ENCODE measurements at regions not wholly inside any gene's neighbourhood (a gene's known extent, or its start where the extent isn't known, plus 50 kb on each side); places are given as distances from the start of the nearest gene placed in this dataset.

- peaks cover 3% of the 10 kb centered on the region; the same call in 1 of the 2 replicates for H3K4me1 Mint-ChIP-seq
- ChIA-PET POLR2A (no interaction called here), CTCF (no interaction called here)
- no peaks in the 10 kb centered on the region for H3K9me3 Mint-ChIP-seq
- H3K27me3 Mint-ChIP-seq (ENCODE audit: low read depth), result no peaks in the 10 kb centered on the region; the same call in 1 of the 2 replicates
- DNase-seq (ENCODE audit: low spot score) (no peak), ATAC-seq (no peak)
- no peak overlapping the region for H3K27ac Mint-ChIP-seq
- no peak for TF ChIP-seq ZNF512 (CRISPR knock-in tag; IDR thresholded peaks at IDR 0.05; ENCODE audit: borderline replicate concordance)
- TF ChIP-seq CREM (CRISPR knock-in tag; IDR thresholded peaks at IDR 0.05), result no peak
- TF ChIP-seq KAT7 (CRISPR knock-in tag; IDR thresholded peaks at IDR 0.05; ENCODE audit: borderline replicate concordance), result no peak
- TF ChIP-seq MAX (CRISPR knock-in tag; IDR thresholded peaks at IDR 0.05), result no peak
- no peak for TF ChIP-seq IRF1 (CRISPR knock-in tag; IDR thresholded peaks at IDR 0.05)
- no peak for TF ChIP-seq STAT6 (CRISPR knock-in tag; conservative IDR thresholded peaks at IDR 0.05; ENCODE audit: low read depth)
- no peak for TF ChIP-seq AFF4 (CRISPR knock-in tag; IDR thresholded peaks at IDR 0.05; ENCODE audit: borderline replicate concordance)
- TF ChIP-seq ZNF532 (CRISPR knock-in tag; IDR thresholded peaks at IDR 0.05; ENCODE audit: borderline replicate concordance), result no peak
- no peak for TF ChIP-seq EMX1 (CRISPR knock-in tag; IDR thresholded peaks at IDR 0.05)
- no peak for TF ChIP-seq TEAD4 (CRISPR knock-in tag; IDR thresholded peaks at IDR 0.05)
- H3K36me3 Mint-ChIP-seq, result no peaks in the 10 kb centered on the region
- no peak overlapping the region for H3K4me3 Mint-ChIP-seq
These were observed 198.3 kb upstream of the PGR start for GRCh38 chr11:101327908-101328307.

- ChIA-PET POLR2A (no interaction called here), CTCF (interaction anchor here (0.5 kb wide), 1 partner anchor 600 kb away, joined by 4 read pairs; no protein-coding TSS in a partner anchor)
- Mint-ChIP-seq H3K36me3 (no peaks in the 10 kb centered on the region), H3K4me1 (peaks cover 3% of the 10 kb centered on the region; the same call in 1 of the 2 replicates), H3K9me3 (no peaks in the 10 kb centered on the region), H3K27ac (no peak overlapping the region), H3K27me3 (ENCODE audit: low read depth) (no peaks in the 10 kb centered on the region), H3K4me3 (no peak overlapping the region)
- ATAC-seq (no peak), DNase-seq (ENCODE audit: low spot score) (no peak)
- TF ChIP-seq ZNF425 (CRISPR knock-in tag; conservative IDR thresholded peaks at IDR 0.05) (no peak), ZNF423 (CRISPR knock-in tag; IDR thresholded peaks at IDR 0.05) (no peak), NR1H2 (CRISPR knock-in tag; IDR thresholded peaks at IDR 0.05) (no peak), TCF7 (CRISPR knock-in tag; IDR thresholded peaks at IDR 0.05; ENCODE audit: low read depth) (no peak), ZBTB43 (CRISPR knock-in tag; IDR thresholded peaks at IDR 0.05) (no peak), TEAD1 (CRISPR knock-in tag; IDR thresholded peaks at IDR 0.05) (no peak)
These were observed 196.5 kb upstream of the PGR start for GRCh38 chr11:101326141-101326540.

Data from WTC11 (cell line).